ENCODE measurements at regions not wholly inside any gene's neighbourhood (a gene's known extent, or its start where the extent isn't known, plus 50 kb on each side); places are given as distances from the start of the nearest gene placed in this dataset.
"Not testable (repeated sequence)": the region's sequence is repeated elsewhere in the genome, so short reads cannot be mapped to it uniquely, and the experiment has no call there.

DNA sequence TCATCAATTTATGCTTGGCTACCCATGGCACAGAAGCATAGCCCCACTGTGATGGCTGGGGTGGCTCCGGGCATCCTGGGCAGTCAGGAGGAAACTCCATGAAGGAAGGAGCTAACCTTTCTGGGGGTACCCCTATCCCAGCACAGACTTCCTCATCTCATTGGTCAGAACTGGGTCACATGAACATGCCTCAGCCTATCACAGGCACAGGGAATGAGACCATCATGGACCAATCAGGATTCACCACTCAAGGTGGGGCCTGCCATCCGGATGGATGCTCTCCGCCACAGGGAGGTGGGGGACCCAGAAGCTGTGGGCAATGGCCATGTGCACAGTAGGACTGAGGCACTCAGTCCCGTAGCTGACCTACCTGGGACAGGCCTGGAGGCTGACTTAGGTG is 75.9 kb upstream of the SPDYE9 start:
- H3K36me3 ChIP-seq (ENCODE audit: insufficient read depth, low read length); H4K20me1 ChIP-seq (ENCODE audit: insufficient read depth, low read length); H3K9me2 ChIP-seq (ENCODE audit: insufficient read depth, low read length); BruUV-seq (replicated peaks); DNase-seq (ENCODE audit: low spot score); H3K4me2 ChIP-seq (ENCODE audit: low read length); H2AFZ ChIP-seq (ENCODE audit: low read length); H3K79me2 ChIP-seq (ENCODE audit: insufficient read depth, low read depth, low read length); H3K27ac ChIP-seq (ENCODE audit: low read depth, low read length, poor library complexity, severe bottlenecking); H3K9me3 ChIP-seq (ENCODE audit: low read length); H3K4me3 ChIP-seq (ENCODE audit: low read depth, low read length, poor library complexity, severe bottlenecking); H3K4me1 ChIP-seq (ENCODE audit: insufficient read depth, low read length, poor library complexity, severe bottlenecking); CTCF ChIA-PET (ENCODE audit: unreplicated experiment); intact Hi-C loops (cut with micrococcal nuclease; ENCODE audit: unreplicated experiment); POLR2A ChIA-PET: not testable (repeated sequence)

GRCh38 chr7:73157169-73157661 is 71.4 kb upstream of the SPDYE9 start:
- H3K9me3 ChIP-seq (ENCODE audit: low read length); H3K4me2 ChIP-seq (ENCODE audit: low read length); H3K9me2 ChIP-seq (ENCODE audit: insufficient read depth, low read length); CTCF ChIA-PET (ENCODE audit: unreplicated experiment); H2AFZ ChIP-seq (ENCODE audit: low read length); H3K4me1 ChIP-seq (ENCODE audit: insufficient read depth, low read length, poor library complexity, severe bottlenecking); BruUV-seq (replicated peaks); H4K20me1 ChIP-seq (ENCODE audit: insufficient read depth, low read length); POLR2A ChIA-PET; H3K79me2 ChIP-seq (ENCODE audit: insufficient read depth, low read depth, low read length); intact Hi-C loops (cut with micrococcal nuclease; ENCODE audit: unreplicated experiment); H3K4me3 ChIP-seq (ENCODE audit: low read depth, low read length, poor library complexity, severe bottlenecking); DNase-seq (ENCODE audit: low spot score); H3K36me3 ChIP-seq (ENCODE audit: insufficient read depth, low read length); H3K27ac ChIP-seq (ENCODE audit: low read depth, low read length, poor library complexity, severe bottlenecking): not testable (repeated sequence)

- H3K4me1 ChIP-seq (ENCODE audit: insufficient read depth, low read length, poor library complexity, severe bottlenecking); H3K4me3 ChIP-seq (ENCODE audit: low read depth, low read length, poor library complexity, severe bottlenecking); H3K27ac ChIP-seq (ENCODE audit: low read depth, low read length, poor library complexity, severe bottlenecking); POLR2A ChIA-PET; H3K9me3 ChIP-seq (ENCODE audit: low read length); DNase-seq (ENCODE audit: low spot score); CTCF ChIA-PET (ENCODE audit: unreplicated experiment); H3K9me2 ChIP-seq (ENCODE audit: insufficient read depth, low read length); H4K20me1 ChIP-seq (ENCODE audit: insufficient read depth, low read length); H3K36me3 ChIP-seq (ENCODE audit: insufficient read depth, low read length); H3K79me2 ChIP-seq (ENCODE audit: insufficient read depth, low read depth, low read length); H2AFZ ChIP-seq (ENCODE audit: low read length); intact Hi-C loops (cut with micrococcal nuclease; ENCODE audit: unreplicated experiment): not testable (repeated sequence)
- TSS peak; percentile 69 for BruUV-seq (replicated peaks)
- H3K4me2 ChIP-seq (ENCODE audit: low read length) = peak overlapping the region; percentile 44; the same call in 1 of the 2 replicates
These were observed 70.8 kb upstream of the SPDYE9 start for GRCh38 chr7:73156510-73157168.

- BruUV-seq (replicated peaks); CTCF ChIA-PET (ENCODE audit: unreplicated experiment); H3K36me3 ChIP-seq (ENCODE audit: insufficient read depth, low read length); H3K9me3 ChIP-seq (ENCODE audit: low read length); H3K27ac ChIP-seq (ENCODE audit: low read depth, low read length, poor library complexity, severe bottlenecking); H3K9me2 ChIP-seq (ENCODE audit: insufficient read depth, low read length); H3K79me2 ChIP-seq (ENCODE audit: insufficient read depth, low read depth, low read length); H4K20me1 ChIP-seq (ENCODE audit: insufficient read depth, low read length); H3K4me1 ChIP-seq (ENCODE audit: insufficient read depth, low read length, poor library complexity, severe bottlenecking); intact Hi-C loops (cut with micrococcal nuclease; ENCODE audit: unreplicated experiment); H2AFZ ChIP-seq (ENCODE audit: low read length): not testable (repeated sequence)
- DNase-seq (ENCODE audit: low spot score) = peak; percentile 78
- Histone ChIP-seq H3K4me2 (ENCODE audit: low read length) (peak overlapping the region; percentile 53; the same call in 1 of the 2 replicates), H3K4me3 (ENCODE audit: low read depth, low read length, poor library complexity, severe bottlenecking) (peak overlapping the region; percentile 48)
- POLR2A ChIA-PET = interaction anchor here (0.6 kb wide), 1 partner anchor 193 kb away, joined by 3 read pairs; no protein-coding TSS in a partner anchor
These were observed 68.8 kb upstream of the SPDYE9 start for GRCh38 chr7:73154586-73155038.

GRCh38 chr7:73153921-73154585 is 68.2 kb upstream of the SPDYE9 start:
- H2AFZ ChIP-seq (ENCODE audit: low read length); H3K9me2 ChIP-seq (ENCODE audit: insufficient read depth, low read length); H4K20me1 ChIP-seq (ENCODE audit: insufficient read depth, low read length); DNase-seq (ENCODE audit: low spot score); H3K4me1 ChIP-seq (ENCODE audit: insufficient read depth, low read length, poor library complexity, severe bottlenecking); BruUV-seq (replicated peaks); CTCF ChIA-PET (ENCODE audit: unreplicated experiment); H3K27ac ChIP-seq (ENCODE audit: low read depth, low read length, poor library complexity, severe bottlenecking); H3K36me3 ChIP-seq (ENCODE audit: insufficient read depth, low read length); intact Hi-C loops (cut with micrococcal nuclease; ENCODE audit: unreplicated experiment); H3K79me2 ChIP-seq (ENCODE audit: insufficient read depth, low read depth, low read length); H3K9me3 ChIP-seq (ENCODE audit: low read length): not testable (repeated sequence)
- Histone ChIP-seq H3K4me3 (ENCODE audit: low read depth, low read length, poor library complexity, severe bottlenecking) (peak overlapping the region; percentile 48), H3K4me2 (ENCODE audit: low read length) (peak overlapping the region; percentile 53; the same call in 1 of the 2 replicates)
- POLR2A ChIA-PET = interaction anchor here (0.6 kb wide), 1 partner anchor 193 kb away, joined by 3 read pairs; no protein-coding TSS in a partner anchor

DNA sequence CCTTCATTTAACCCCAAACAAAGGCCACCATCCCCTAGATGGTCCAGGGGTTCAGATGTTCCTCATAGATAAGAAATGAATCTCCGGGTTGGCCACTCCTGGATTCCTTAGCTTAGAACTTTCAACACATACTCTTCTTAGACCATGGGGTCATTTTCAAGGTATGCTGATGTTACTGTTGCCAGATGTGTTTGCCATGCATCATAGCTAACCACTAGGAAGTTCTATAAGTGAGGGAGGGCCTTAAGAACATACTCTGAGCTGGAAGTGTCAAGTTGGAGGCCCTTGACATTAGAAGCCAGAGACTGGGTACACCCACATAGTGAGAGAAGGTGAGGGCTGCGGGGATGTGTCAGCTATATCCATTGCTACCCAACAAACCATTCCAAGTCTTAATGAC is 62.7 kb upstream of the SPDYE9 start:
- CTCF ChIA-PET (ENCODE audit: unreplicated experiment); POLR2A ChIA-PET; H4K20me1 ChIP-seq (ENCODE audit: insufficient read depth, low read length); H2AFZ ChIP-seq (ENCODE audit: low read length); H3K9me3 ChIP-seq (ENCODE audit: low read length); H3K4me2 ChIP-seq (ENCODE audit: low read length); H3K4me3 ChIP-seq (ENCODE audit: low read depth, low read length, poor library complexity, severe bottlenecking); BruUV-seq (replicated peaks); DNase-seq (ENCODE audit: low spot score); H3K36me3 ChIP-seq (ENCODE audit: insufficient read depth, low read length); H3K4me1 ChIP-seq (ENCODE audit: insufficient read depth, low read length, poor library complexity, severe bottlenecking); H3K27ac ChIP-seq (ENCODE audit: low read depth, low read length, poor library complexity, severe bottlenecking); H3K79me2 ChIP-seq (ENCODE audit: insufficient read depth, low read depth, low read length); H3K9me2 ChIP-seq (ENCODE audit: insufficient read depth, low read length); intact Hi-C loops (cut with micrococcal nuclease; ENCODE audit: unreplicated experiment): not testable (repeated sequence)
